Ramos (cell line): ENCODE measurements at regions not wholly inside any gene's neighbourhood (a gene's known extent, or its start where the extent isn't known, plus 50 kb on each side); places are given as distances from the start of the nearest gene placed in this dataset.
"Not testable (repeated sequence)": the region's sequence is repeated elsewhere in the genome, so short reads cannot be mapped to it uniquely, and the experiment has no call there.

Experiments
- in situ Hi-C: fragments of 300-500 bp; cut with MboI; formaldehyde crosslinking; loops from one replicate; pipeline ENCODE4 v1.14.3; 2022; ENCODE audit warnings: low sequenced_read_pairs; ENCODE audit not compliant: unreplicated experiment

DNA sequence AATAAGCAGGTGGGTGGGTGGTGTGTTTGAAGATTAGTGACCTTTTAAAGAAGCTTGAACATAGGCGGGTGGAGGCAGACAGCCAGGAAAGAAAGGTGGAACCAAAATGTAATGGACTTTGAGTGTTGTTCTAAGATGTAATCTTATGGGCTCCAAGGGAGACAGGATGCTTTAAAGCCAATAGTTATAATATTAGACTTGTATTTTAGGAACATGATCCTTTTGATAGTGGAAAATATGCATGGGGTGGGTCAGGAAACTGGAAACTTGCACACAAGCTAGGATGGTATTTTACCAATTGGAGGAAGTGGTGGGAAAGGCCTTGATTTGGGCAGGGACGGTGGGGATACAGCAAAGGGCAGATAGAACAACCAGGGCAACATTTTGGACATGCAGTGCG is 151.8 kb upstream of the PDE7B start:
- in situ Hi-C loops: no loop called here

- in situ Hi-C loops: no loop called here
Observed at GRCh38 chr6:135701426-135701825, 150.1 kb upstream of the PDE7B start.

DNA sequence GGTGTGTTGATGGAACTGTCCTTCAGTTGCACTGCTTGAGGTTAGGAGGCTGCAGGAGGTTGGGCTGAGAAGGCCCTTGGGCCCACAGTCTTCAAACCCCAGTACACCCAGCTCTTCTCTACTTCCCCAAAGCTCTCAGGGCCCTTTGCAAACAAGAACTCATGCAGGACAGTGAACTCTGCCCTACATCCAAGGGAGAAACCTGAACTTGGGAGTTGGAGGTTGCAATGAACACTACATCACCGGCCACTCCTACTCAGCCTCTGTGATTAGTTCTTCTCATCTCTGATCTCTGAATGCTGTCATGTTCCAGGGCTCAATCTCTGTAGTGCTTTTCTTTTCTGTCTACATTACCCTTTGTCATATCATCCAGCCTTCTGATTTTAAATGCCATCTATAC is 148.5 kb upstream of the PDE7B start:
- in situ Hi-C loops: no loop called here

DNA sequence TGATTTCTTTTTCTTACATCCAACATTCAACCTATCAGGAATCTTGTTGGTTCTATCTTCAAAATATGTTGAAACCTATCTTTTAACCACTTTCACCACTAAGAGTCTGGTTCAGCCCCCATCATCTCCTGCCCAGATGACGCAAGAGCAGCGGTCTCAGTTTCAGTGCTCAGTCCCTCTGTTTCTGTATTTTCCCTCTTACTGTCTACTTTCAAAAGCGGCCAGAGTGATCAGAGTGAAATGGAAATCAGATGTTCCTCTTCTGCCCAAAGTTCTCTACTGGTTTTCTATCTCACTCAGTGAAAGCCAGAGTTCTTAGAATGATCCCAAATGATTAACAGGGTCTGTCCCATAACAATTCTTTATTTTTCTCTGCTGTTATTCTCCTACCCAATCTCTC is 147.9 kb upstream of the PDE7B start:
- in situ Hi-C loops: no loop called here

GRCh38 chr6:135707426-135707825 is 144.1 kb upstream of the PDE7B start:
- in situ Hi-C loops: no loop called here

- in situ Hi-C loops: no loop called here
Observed at GRCh38 chr6:135710042-135710441, 141.5 kb upstream of the PDE7B start.

DNA sequence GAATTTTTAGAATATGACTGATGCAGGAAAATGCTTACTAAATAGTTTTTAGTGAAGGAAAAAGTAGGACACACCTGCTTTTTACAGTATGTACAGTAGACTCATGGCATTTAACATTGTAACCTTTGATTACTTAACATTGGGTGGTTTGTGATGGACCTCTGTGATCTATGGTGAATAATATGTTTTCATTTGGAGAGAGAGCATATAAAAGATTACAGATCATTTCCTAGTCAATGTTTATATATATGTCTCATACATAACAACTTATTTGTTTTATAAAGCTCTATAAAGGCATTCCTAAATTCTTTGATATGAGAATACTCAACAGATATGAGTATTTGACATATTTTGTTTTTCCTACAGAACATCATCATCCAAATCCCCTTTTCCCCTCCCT is 129.3 kb upstream of the PDE7B start:
- in situ Hi-C loops: no loop called here

- in situ Hi-C loops: no loop called here
Observed at GRCh38 chr6:135722679-135723078, 128.8 kb upstream of the PDE7B start.

DNA sequence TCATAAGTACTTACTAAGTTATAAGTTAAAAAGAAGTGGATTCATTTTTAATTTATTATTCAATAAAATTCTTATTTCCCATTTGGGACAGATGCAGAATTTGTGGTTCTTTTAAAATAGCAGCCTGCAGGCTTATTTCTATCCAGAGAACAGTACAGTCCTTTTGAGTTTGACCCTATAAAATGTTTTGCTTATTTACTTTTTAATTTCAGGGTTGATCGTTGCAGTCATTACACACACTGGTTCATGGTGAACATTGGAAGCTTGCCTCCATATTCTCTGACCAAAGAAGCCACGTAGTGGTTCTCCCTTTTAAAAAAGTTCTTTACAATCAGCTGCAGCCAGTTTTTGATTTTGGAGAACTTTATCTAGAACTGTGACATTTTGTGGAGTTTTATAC is 122.9 kb upstream of the PDE7B start:
- in situ Hi-C loops: no loop called here

GRCh38 chr6:135731116-135731515 is 120.4 kb upstream of the PDE7B start:
- in situ Hi-C loops: no loop called here

- in situ Hi-C loops: not testable (repeated sequence)
Observed at GRCh38 chr6:135736351-135736750, 115.2 kb upstream of the PDE7B start.

GRCh38 chr6:135738636-135739035 is 112.9 kb upstream of the PDE7B start:
- in situ Hi-C loops: no loop called here

GRCh38 chr6:135739288-135739687 is 112.2 kb upstream of the PDE7B start:
- in situ Hi-C loops: no loop called here

DNA sequence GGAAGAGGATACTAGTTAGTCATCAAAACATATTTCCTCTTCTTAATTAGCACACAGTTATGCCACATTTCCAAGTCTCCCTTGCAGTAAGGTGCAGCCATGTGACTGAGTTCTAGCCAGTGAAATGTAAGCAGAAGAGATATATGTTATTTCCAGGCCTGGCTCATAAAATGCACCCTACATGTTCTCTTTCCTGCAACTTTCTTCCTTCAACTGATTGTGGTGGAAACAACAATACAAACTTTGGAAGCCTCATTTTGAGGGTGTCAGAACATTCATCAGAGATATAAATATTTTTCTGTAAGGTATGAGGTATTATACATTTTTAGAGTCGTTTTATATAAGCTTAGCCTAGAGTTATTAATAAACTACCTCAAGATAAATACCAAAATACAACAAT is 110.9 kb upstream of the PDE7B start:
- in situ Hi-C loops: no loop called here

- in situ Hi-C loops: no loop called here
Observed at GRCh38 chr6:135743476-135743875, 108.0 kb upstream of the PDE7B start.

GRCh38 chr6:135748189-135748588 is 103.3 kb upstream of the PDE7B start:
- in situ Hi-C loops: no loop called here

- in situ Hi-C loops: no loop called here
Observed at GRCh38 chr6:135750081-135750480, 101.4 kb upstream of the PDE7B start.

- in situ Hi-C loops: no loop called here
Observed at GRCh38 chr6:135753196-135753595, 98.3 kb upstream of the PDE7B start.

DNA sequence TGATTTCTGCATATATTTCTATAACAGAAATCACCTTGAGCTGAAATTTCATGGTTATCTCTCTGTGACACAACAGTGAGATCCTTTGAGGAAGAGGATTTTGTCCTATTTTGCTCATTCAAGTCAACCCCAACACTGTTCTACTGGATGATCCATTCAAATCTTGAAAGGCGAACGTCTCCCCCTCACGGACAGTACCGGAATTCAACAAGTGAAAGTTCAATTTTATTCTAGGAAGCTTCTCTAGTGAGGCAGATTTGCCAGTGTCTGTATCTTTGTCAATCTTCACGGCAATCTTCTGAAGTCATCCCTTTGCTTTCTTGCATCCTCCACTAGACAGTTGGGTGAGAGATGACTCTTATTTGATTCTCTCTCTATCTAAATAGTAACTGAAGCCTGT is 91.7 kb upstream of the PDE7B start:
- in situ Hi-C loops: no loop called here

DNA sequence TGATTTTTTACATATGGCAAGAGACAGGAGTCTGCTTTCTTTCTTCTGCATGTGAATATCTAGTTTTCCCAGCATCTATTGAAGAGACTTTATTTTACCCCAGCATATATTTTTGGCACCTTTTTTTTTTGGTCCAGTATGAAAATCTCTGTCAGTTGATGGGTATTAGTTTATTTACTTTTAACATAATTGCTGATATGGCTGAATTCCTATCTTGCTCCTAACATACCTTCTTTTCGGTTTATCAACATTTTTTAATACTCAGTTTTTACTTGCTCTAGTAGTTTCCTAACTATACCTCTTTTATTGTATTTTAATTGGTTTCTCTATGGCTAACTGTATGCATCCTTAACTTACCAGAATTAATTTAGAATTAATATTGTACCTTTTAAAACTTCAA is 77.5 kb upstream of the PDE7B start:
- in situ Hi-C loops: no loop called here

GRCh38 chr6:135779213-135779612 is 72.3 kb upstream of the PDE7B start:
- in situ Hi-C loops: no loop called here

- in situ Hi-C loops: no loop called here
Observed at GRCh38 chr6:135780326-135780725, 71.2 kb upstream of the PDE7B start.

- in situ Hi-C loops: no loop called here
Observed at GRCh38 chr6:135782546-135782945, 69.0 kb upstream of the PDE7B start.
